ENCODE measurements at regions not wholly inside any gene's neighbourhood (a gene's known extent, or its start where the extent isn't known, plus 50 kb on each side); places are given as distances from the start of the nearest gene placed in this dataset.

DNA sequence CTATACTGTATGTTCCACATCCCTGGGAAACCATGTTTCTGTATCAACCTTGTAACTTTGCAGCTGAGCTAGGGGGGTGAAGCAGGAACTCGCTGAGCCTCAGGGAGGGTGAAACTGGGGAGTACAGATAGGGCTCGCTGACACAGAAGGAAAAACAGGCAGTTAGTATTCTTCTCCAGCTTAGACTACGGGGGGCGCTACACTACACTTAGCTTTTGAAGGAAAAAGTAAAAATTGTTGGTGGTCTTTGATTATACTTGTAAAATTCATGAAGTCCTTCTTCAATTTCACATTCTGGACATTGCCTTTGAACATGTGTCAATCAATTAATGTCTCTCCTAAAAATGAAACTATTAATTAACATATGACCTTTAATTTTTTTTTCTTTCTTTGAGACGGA is 73.5 kb upstream of the RGMA start:
- no peak overlapping the region for H2BK15ac ChIP-seq (ENCODE audit: low read length)
- no peaks in the 10 kb centered on the region for H3K27me3 ChIP-seq (replicated peaks in 1 of 4; ENCODE audit: control insufficient read depth in 3 of 4, extremely low read depth in 1 of 4, insufficient read depth in 3 of 4, low read length in 3 of 4)
- no peaks in the 10 kb centered on the region for H3K79me2 ChIP-seq (ENCODE audit: control insufficient read depth in 1 of 2, insufficient read depth in 2 of 2, low read length in 2 of 2)
- H3K9ac ChIP-seq (replicated peaks in 1 of 4; ENCODE audit: extremely low read depth in 1 of 4, low read depth in 3 of 4, low read length in 3 of 4): no peak overlapping the region
- H2BK5ac ChIP-seq (ENCODE audit: low read depth, low read length): no peak overlapping the region
- H3K9me3 ChIP-seq (ENCODE audit: insufficient read depth in 2 of 2, low read depth in 1 of 2, low read length in 1 of 2): no peaks in the 10 kb centered on the region
- H4K8ac ChIP-seq (ENCODE audit: extremely low read depth, insufficient read depth, low read length): no peak overlapping the region
- DNase-seq (ENCODE audit: low read depth in 1 of 2, low spot score in 2 of 2): no peak
- H3K23ac ChIP-seq (ENCODE audit: insufficient read length): no peak overlapping the region
- no peak overlapping the region for H4K91ac ChIP-seq (replicated peaks; ENCODE audit: insufficient read length, low read length)
- no peak overlapping the region for H3K4me3 ChIP-seq (ENCODE audit: extremely low read depth in 1 of 4, insufficient read depth in 2 of 4, low read depth in 3 of 4, low read length in 4 of 4)
- no peak overlapping the region for H4K5ac ChIP-seq (ENCODE audit: insufficient read length, low read depth, low read length)
- TF ChIP-seq SIRT6 (IDR thresholded peaks at IDR 0.05; ENCODE audit: low read length): no peak
- peak; percentile 31 to 46; a peak in 3 of 4 replicates for TF ChIP-seq RAD21 (IDR thresholded peaks at IDR 0.05 in 1 of 2, conservative IDR thresholded peaks at IDR 0.05 in 1 of 2; ENCODE audit: low read depth in 2 of 2, low read length in 2 of 2)
- TF ChIP-seq CTCF (IDR thresholded peaks at IDR 0.05; ENCODE audit: control extremely low read depth in 1 of 3, insufficient read depth in 1 of 3, low read depth in 1 of 3, low read length in 3 of 3): peak in 2 of 3 experiments; percentile 17 to 28; a peak in 2 of 4 replicates
- POLR2A ChIA-PET (ENCODE audit: partially characterized antibody): interaction anchor here (0.7 to 2.0 kb wide), 2 partner anchors 11 to 72 kb away, joined by 3 to 6 read pairs; no protein-coding TSS in a partner anchor
- no peak overlapping the region for H2AK5ac ChIP-seq (ENCODE audit: low read depth, low read length)
- H2BK120ac ChIP-seq (replicated peaks; ENCODE audit: low read depth, low read length): no peak overlapping the region
- 75% methylated on average over 5 of the region's 5 CpGs; no CpG with 5 or more reads in 1 of the 2 experiments for WGBS, 2 experiments (ENCODE audit: extremely low coverage in 1 of 2, insufficient coverage in 1 of 2, insufficient read length in 1 of 2, insufficient replicate concordance in 2 of 2, low coverage in 1 of 2, low lambda C conversion rate in 2 of 2, missing lambda C conversion rate in 1 of 2)
- H4K20me1 ChIP-seq (replicated peaks in 1 of 2; ENCODE audit: control insufficient read depth in 1 of 2, insufficient read depth in 2 of 2, low read length in 2 of 2): no peaks in the 10 kb centered on the region
- H3K79me1 ChIP-seq (ENCODE audit: low read depth, low read length): no peaks in the 10 kb centered on the region
- no peak overlapping the region for H2AFZ ChIP-seq (ENCODE audit: low read length)
- no peak overlapping the region for H3K14ac ChIP-seq (ENCODE audit: insufficient read length)
- no peak overlapping the region for H2BK20ac ChIP-seq (ENCODE audit: low read length)
- H3K4ac ChIP-seq (replicated peaks; ENCODE audit: insufficient read length, low read depth, low read length): no peak overlapping the region
- H3K36me3 ChIP-seq (ENCODE audit: control insufficient read depth in 2 of 4, insufficient read depth in 4 of 4, low read length in 3 of 4): no peaks in the 10 kb centered on the region
- no peak overlapping the region for H3K18ac ChIP-seq (ENCODE audit: extremely low read depth, low read length)
- no peak overlapping the region for H3K56ac ChIP-seq (replicated peaks; ENCODE audit: insufficient read length, low read depth, low read length)
- FAIRE-seq: no peak
- CTCF ChIA-PET (ENCODE audit: partially characterized antibody): interaction anchor here (0.6 to 2.2 kb wide), 16 partner anchors 8 to 834 kb away, joined by 3 to 12 read pairs (median 4); no protein-coding TSS in a partner anchor
- no peak overlapping the region for H2BK12ac ChIP-seq (ENCODE audit: low read depth, low read length)
- H3K4me2 ChIP-seq (ENCODE audit: insufficient read depth in 1 of 2, low read depth in 2 of 2, low read length in 2 of 2): no peak overlapping the region
- no peak overlapping the region for H3K27ac ChIP-seq (ENCODE audit: low read depth, low read length)
- no peaks in the 10 kb centered on the region for H3K23me2 ChIP-seq (ENCODE audit: low read depth, low read length)
- peaks cover 0 to 4% (median 0%) of the 10 kb centered on the region in 4 experiments; a peak in 1 of 7 replicates for H3K4me1 ChIP-seq (replicated peaks in 1 of 4; ENCODE audit: control insufficient read depth in 3 of 4, insufficient read depth in 4 of 4, low read length in 3 of 4)

Data from H1 (cell line).